ENCODE measurements at regions not wholly inside any gene's neighbourhood (a gene's known extent, or its start where the extent isn't known, plus 50 kb on each side); places are given as distances from the start of the nearest gene placed in this dataset.
"Not testable (repeated sequence)": the region's sequence is repeated elsewhere in the genome, so short reads cannot be mapped to it uniquely, and the experiment has no call there.

- not testable (repeated sequence) for TF ChIP-seq CTCF, POLR2A (IDR thresholded peaks at IDR 0.05)
Measured at GRCh38 chr22:22300511-22300910, 55.9 kb downstream of the VPREB1 start.

Measured in right lobe of liver (tissue), 4 donors.